Peyer's patch (tissue), 4 donors: ENCODE measurements at regions not wholly inside any gene's neighbourhood (a gene's known extent, or its start where the extent isn't known, plus 50 kb on each side); places are given as distances from the start of the nearest gene placed in this dataset.

Source experiments
- DNase-seq, 3 donors: peaks; one replicate each; pipeline ENCODE4 v3.0.0-alpha.2; 2017 to 2019
- H3K27ac ChIP-seq, 4 donors: fragments of 200-600 bp; sonication (generic); one replicate each; pipeline ENCODE4 v1.5.1; 2016 to 2019
- H3K27me3 ChIP-seq, 2 donors: fragments of 200-600 bp; sonication (generic); one replicate each; pipeline ENCODE4 v1.5.1; 2019
- H3K36me3 ChIP-seq, 3 donors: fragments of 200-600 bp; sonication (generic); one replicate each; pipeline ENCODE4 v1.5.1; 2016 to 2019
- H3K4me1 ChIP-seq, 4 donors: fragments of 200-600 bp; sonication (generic); one replicate each; pipeline ENCODE4 v1.5.1; 2016 to 2019
- H3K4me3 ChIP-seq, 4 donors: fragments of 200-600 bp; sonication (generic); 1 replicate in 3 of 4; 2 replicates in 1 of 4; pipeline ENCODE4 v1.5.1; 2016 to 2019; ENCODE audit warnings: mild to moderate bottlenecking in 1 of 4
- H3K9me3 ChIP-seq, 4 donors: fragments of 200-600 bp; sonication (generic); one replicate each; pipeline ENCODE4 v1.5.1; 2016 to 2019; ENCODE audit warnings: mild to moderate bottlenecking in 1 of 4
- POLR2A ChIP-seq, 2 donors: fragments of 450-650 bp; IDR thresholded peaks; one replicate each; pipeline ENCODE4 v1.5.1; 2017; ENCODE audit warnings: antibody characterized with exemption in 2 of 2, mild to moderate bottlenecking in 2 of 2, moderate library complexity in 2 of 2
- TF ChIP-seq, protein P1 (sequence below), 6 experiments: fragments of 450-650 bp in 4 of 6; fragments of 200-600 bp in 2 of 6; sonication (generic) in 1 of 6; IDR thresholded peaks; one replicate each; pipeline ENCODE4 v1.5.1; 2017 to 2019; ENCODE audit warnings: antibody characterized with exemption in 6 of 6, mild to moderate bottlenecking in 3 of 6, moderate library complexity in 1 of 6

GRCh38 chr6:14966906-14967711 lies 278.8 kb upstream of the JARID2 start:
- no peak overlapping the region for H3K4me3 ChIP-seq
- no peaks in the 10 kb centered on the region for H3K9me3 ChIP-seq
- no peaks in the 10 kb centered on the region for H3K36me3 ChIP-seq
- TF ChIP-seq, protein P1, sequence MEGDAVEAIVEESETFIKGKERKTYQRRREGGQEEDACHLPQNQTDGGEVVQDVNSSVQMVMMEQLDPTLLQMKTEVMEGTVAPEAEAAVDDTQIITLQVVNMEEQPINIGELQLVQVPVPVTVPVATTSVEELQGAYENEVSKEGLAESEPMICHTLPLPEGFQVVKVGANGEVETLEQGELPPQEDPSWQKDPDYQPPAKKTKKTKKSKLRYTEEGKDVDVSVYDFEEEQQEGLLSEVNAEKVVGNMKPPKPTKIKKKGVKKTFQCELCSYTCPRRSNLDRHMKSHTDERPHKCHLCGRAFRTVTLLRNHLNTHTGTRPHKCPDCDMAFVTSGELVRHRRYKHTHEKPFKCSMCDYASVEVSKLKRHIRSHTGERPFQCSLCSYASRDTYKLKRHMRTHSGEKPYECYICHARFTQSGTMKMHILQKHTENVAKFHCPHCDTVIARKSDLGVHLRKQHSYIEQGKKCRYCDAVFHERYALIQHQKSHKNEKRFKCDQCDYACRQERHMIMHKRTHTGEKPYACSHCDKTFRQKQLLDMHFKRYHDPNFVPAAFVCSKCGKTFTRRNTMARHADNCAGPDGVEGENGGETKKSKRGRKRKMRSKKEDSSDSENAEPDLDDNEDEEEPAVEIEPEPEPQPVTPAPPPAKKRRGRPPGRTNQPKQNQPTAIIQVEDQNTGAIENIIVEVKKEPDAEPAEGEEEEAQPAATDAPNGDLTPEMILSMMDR (IDR thresholded peaks at IDR 0.05): no peak
- no peak for TF ChIP-seq POLR2A (IDR thresholded peaks at IDR 0.05)
- H3K4me1 ChIP-seq: no peaks in the 10 kb centered on the region
- no peak for DNase-seq
- H3K27ac ChIP-seq: no peak overlapping the region
- H3K27me3 ChIP-seq: no peaks in the 10 kb centered on the region

DNA sequence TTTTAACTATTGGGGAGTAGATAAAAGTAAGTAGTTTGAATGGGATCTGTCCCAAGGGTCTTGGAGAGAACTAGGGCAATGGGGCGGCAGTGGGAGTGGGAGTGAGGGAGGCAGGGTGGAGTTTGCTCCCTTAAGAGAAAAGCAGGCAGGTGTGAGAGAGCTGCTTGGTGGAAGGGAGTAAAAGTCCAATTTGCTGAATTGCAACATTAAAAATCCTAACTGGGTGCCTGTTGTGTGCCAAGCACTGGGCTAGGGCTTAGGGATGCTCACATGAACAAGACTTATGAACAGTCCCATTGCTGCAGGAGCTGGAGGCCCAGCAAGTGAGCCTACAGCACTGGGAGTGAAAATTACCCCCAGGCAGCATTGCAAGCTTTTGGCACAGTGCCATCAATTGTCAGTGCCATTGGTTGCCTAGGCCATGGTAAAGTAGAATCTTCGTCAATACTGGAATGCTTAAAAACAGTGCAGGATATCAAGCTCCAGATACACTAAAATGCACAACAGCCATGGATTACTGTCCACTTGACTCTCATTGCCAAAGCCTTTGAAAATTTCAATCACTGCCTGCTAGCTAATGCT lies 277.7 kb upstream of the JARID2 start:
- Histone ChIP-seq H3K9me3 (no peaks in the 10 kb centered on the region), H3K4me1 (no peaks in the 10 kb centered on the region), H3K36me3 (no peaks in the 10 kb centered on the region), H3K4me3 (no peak overlapping the region), H3K27me3 (no peaks in the 10 kb centered on the region), H3K27ac (no peak overlapping the region)
- no peak for TF ChIP-seq POLR2A (IDR thresholded peaks at IDR 0.05)
- DNase-seq: no peak

DNA sequence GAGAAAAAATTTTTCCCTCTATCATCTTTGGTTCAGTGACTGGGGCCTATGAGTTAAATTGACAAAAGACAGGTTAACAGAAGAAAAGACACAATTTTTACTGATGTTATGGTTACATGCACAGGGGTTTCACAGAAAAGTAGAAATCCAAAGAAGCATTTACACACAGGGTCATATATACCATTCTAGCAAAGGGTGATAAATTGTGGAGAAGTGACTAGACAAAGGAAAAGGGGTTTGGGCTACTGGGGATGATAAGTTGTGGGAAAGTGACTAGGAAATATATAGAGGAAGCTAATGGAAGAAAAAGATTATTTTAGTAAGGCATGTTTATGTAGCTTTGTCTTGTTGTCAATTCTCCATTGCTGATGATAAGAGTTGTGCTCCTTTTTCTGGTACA lies 276.7 kb upstream of the JARID2 start:
- no peaks in the 10 kb centered on the region for H3K27me3 ChIP-seq
- no peak overlapping the region for H3K4me3 ChIP-seq
- TF ChIP-seq, protein P1 (IDR thresholded peaks at IDR 0.05): no peak
- TF ChIP-seq POLR2A (IDR thresholded peaks at IDR 0.05): no peak
- no peaks in the 10 kb centered on the region for H3K9me3 ChIP-seq
- DNase-seq: no peak
- no peaks in the 10 kb centered on the region for H3K36me3 ChIP-seq
- H3K27ac ChIP-seq: no peak overlapping the region
- H3K4me1 ChIP-seq: no peaks in the 10 kb centered on the region

DNA sequence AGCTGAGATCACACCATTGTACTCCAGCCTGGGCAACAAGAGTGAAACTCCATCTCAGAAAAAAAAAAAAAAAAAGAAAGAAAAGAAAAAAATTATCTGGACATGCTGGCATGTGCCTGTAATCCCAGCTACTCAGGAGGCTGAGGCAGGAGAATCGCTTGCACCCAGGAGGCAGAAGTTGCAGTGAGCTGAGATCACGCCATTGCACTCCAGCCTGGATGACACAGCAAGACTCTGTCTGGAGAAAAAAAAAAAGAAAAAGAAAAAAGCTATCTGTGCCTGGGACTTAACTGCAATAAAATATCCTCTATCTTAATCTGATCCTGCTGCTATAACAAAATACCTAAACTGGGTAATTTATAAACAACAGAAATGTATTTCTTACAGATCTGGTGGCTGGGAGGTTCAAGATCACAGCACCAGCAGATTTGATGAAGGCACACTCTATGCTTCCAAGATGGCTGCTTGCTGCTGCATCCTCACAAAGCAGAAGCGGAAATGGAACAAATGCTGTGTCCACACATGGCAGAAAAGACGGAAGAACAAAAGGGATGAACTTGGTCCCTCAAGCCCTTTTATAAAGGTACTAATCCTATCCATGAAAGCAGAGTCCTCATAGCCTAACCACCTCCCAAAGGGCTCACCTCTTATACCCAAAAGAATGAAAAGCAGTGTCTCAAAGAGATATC lies 273.3 kb upstream of the JARID2 start:
- TF ChIP-seq, protein P1 (IDR thresholded peaks at IDR 0.05): no peak
- no peak for TF ChIP-seq POLR2A (IDR thresholded peaks at IDR 0.05)
- H3K27ac ChIP-seq: no peak overlapping the region
- no peaks in the 10 kb centered on the region for H3K9me3 ChIP-seq
- H3K4me3 ChIP-seq: no peak overlapping the region
- no peaks in the 10 kb centered on the region for H3K36me3 ChIP-seq
- no peaks in the 10 kb centered on the region for H3K4me1 ChIP-seq
- no peaks in the 10 kb centered on the region for H3K27me3 ChIP-seq
- no peak for DNase-seq

DNA sequence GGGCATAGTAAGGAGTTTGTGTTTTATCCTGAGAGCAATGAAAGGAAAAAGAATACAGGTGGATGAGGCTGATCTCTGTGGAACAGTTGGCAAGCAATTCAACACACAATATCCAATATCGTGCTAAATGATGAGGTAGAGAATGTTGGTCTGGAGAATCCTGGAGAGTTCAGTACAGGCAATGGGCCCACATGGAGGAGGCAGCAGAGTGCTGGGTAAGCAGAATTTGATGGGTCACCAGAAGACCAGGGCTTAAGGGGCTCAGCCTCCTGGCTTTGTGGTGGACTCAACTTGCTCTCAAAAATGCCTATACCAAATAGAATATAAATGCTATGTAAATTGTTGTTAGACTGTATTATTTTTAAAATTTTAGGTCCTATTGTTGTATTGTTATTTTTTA lies 271.5 kb upstream of the JARID2 start:
- no peak overlapping the region for H3K4me3 ChIP-seq
- H3K27me3 ChIP-seq: no peaks in the 10 kb centered on the region
- H3K9me3 ChIP-seq: no peaks in the 10 kb centered on the region
- no peak for DNase-seq
- H3K36me3 ChIP-seq: no peaks in the 10 kb centered on the region
- no peak overlapping the region for H3K27ac ChIP-seq
- H3K4me1 ChIP-seq: no peaks in the 10 kb centered on the region
- no peak for TF ChIP-seq POLR2A (IDR thresholded peaks at IDR 0.05)
- TF ChIP-seq, protein P1 (IDR thresholded peaks at IDR 0.05): no peak
